CD8-positive, alpha-beta memory T cell (primary cell): ENCODE measurements at regions not wholly inside any gene's neighbourhood (a gene's known extent, or its start where the extent isn't known, plus 50 kb on each side); places are given as distances from the start of the nearest gene placed in this dataset.
A peak's percentile ranks its signal among the peaks of the same experiment; 100 is the strongest.
"Not testable (repeated sequence)": the region's sequence is repeated elsewhere in the genome, so short reads cannot be mapped to it uniquely, and the experiment has no call there.

Source experiments
- CTCF ChIA-PET: fragments of 350-600 bp; sonication (Branson Sonifier 250); formaldehyde crosslinking; loops from one replicate; lab custom pipeline; 2021; ENCODE audit warnings: antibody characterized with exemption; lab: Charles Lee
- POLR2A ChIA-PET: fragments of 350-600 bp; sonication (Branson Sonifier 250); formaldehyde crosslinking; loops from one replicate; lab custom pipeline; 2021; ENCODE audit warnings: antibody characterized with exemption; lab: Charles Lee
- DNase-seq, 5 donors: peaks; one replicate each; pipeline versions ENCODE4 v3.0.0 to v3.0.0-alpha.2; 2020 to 2022; ENCODE audit warnings: mixed read lengths in 1 of 5
- H3K27ac ChIP-seq: one replicate; pipeline ENCODE4 v1.7.0; 2013; ENCODE audit warnings: low read depth, mild to moderate bottlenecking, low read length, moderate library complexity
- H3K27me3 ChIP-seq: 2 replicates; pipeline ENCODE4 v1.7.0; 2013; ENCODE audit warnings: low read length, mild to moderate bottlenecking; ENCODE audit not compliant: insufficient read depth, poor library complexity, severe bottlenecking
- H3K36me3 ChIP-seq: 2 replicates; pipeline ENCODE4 v1.7.0; 2013; ENCODE audit warnings: mild to moderate bottlenecking, low read length, moderate library complexity; ENCODE audit not compliant: insufficient read depth
- H3K4me1 ChIP-seq: 2 replicates; pipeline ENCODE4 v1.7.0; 2013; ENCODE audit warnings: mild to moderate bottlenecking, low read length, moderate library complexity; ENCODE audit not compliant: insufficient read depth
- H3K4me3 ChIP-seq: 2 replicates; pipeline ENCODE4 v1.7.0; 2013; ENCODE audit warnings: mild to moderate bottlenecking, low read length
- H3K9me3 ChIP-seq: 2 replicates; pipeline ENCODE4 v1.7.0; 2013; ENCODE audit warnings: mild to moderate bottlenecking, low read length
- H3K27ac Mint-ChIP-seq, 8 donors: one replicate each; pipeline ENCODE4 v1.8.0; 2020 to 2021; ENCODE audit warnings: mixed read lengths in 8 of 8, mild to moderate bottlenecking in 6 of 8, inconsistent platforms in 3 of 8, moderate library complexity in 3 of 8
- H3K27me3 Mint-ChIP-seq, 2 donors: one replicate each; pipeline ENCODE4 v1.8.0; 2020 to 2021; ENCODE audit warnings: mixed read lengths in 2 of 2, mild to moderate bottlenecking in 1 of 2, moderate library complexity in 1 of 2
- H3K36me3 Mint-ChIP-seq, 3 donors: one replicate each; pipeline ENCODE4 v1.8.0; 2020 to 2021; ENCODE audit warnings: mixed read lengths in 3 of 3, inconsistent platforms in 1 of 3, mild to moderate bottlenecking in 1 of 3
- H3K4me1 Mint-ChIP-seq, 3 donors: one replicate each; pipeline ENCODE4 v1.8.0; 2020 to 2021; ENCODE audit warnings: mixed read lengths in 3 of 3, inconsistent platforms in 1 of 3, mild to moderate bottlenecking in 1 of 3
- H3K4me3 Mint-ChIP-seq, 7 donors: one replicate each; pipeline ENCODE4 v1.8.0; 2020 to 2021; ENCODE audit warnings: mixed read lengths in 7 of 7, mild to moderate bottlenecking in 6 of 7, moderate library complexity in 4 of 7, inconsistent platforms in 2 of 7
- H3K9me3 Mint-ChIP-seq, 5 donors: one replicate each; pipeline ENCODE4 v1.8.0; 2020 to 2022; ENCODE audit warnings: mixed read lengths in 5 of 5, mild to moderate bottlenecking in 3 of 5, moderate library complexity in 2 of 5, inconsistent platforms in 1 of 5

DNA sequence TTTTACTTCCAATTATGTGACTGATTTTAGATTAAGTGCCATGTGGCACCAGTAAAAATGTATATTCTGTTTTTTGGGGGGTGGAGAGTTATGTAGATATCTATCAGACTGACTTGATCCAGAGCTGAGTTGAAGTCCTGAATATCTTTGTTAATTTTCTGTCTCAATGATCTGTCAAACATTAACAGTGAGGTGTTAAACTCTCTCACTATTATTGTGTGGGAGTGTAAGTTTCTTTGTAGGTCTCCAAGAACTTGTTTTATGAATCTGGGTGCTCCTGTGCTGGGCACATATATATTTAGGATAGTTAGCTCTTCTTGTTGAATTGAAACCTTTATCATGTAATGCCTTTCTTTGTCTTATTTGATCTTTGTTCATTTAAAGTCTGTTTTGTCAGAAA, 276.5 kb upstream of the USP25 start:
- no peaks in the 10 kb centered on the region for H3K4me1 Mint-ChIP-seq
- no peak overlapping the region for H3K27ac ChIP-seq
- H3K36me3 Mint-ChIP-seq = peaks cover 0 to 6% (median under 1%) of the 10 kb centered on the region in 3 donors
- H3K9me3 ChIP-seq = no peaks in the 10 kb centered on the region
- DNase-seq = no peak
- H3K27ac Mint-ChIP-seq = no peak overlapping the region
- CTCF ChIA-PET = no interaction called here
- no peak overlapping the region for H3K4me3 Mint-ChIP-seq
- H3K27me3 ChIP-seq = no peaks in the 10 kb centered on the region
- H3K9me3 Mint-ChIP-seq = peaks cover under 1 to 7% (median 5%) of the 10 kb centered on the region in 5 donors
- POLR2A ChIA-PET = no interaction called here
- H3K36me3 ChIP-seq = no peaks in the 10 kb centered on the region
- no peak overlapping the region for H3K4me3 ChIP-seq
- H3K4me1 ChIP-seq = no peaks in the 10 kb centered on the region
- H3K27me3 Mint-ChIP-seq = no peaks in the 10 kb centered on the region

DNA sequence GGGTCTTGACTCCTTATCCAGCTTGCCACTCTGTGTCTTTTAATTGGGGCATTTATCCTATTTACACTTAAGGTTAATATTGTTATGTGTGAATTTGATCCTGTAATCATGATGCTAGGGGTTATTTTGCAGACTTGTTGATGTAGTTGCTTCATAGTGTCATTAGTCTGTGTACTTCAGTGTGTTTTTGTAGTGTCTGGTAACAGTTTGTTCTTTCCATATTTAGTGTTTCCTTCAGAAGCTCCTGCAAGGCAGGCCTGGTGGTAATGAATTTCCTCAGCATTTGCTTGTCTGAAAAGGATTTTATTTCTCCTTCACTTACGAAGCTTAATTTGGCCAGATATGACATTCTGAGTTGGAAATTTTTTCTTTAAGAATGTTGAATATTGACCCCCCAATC, 276.0 kb upstream of the USP25 start:
- CTCF ChIA-PET = not testable (repeated sequence)

DNA sequence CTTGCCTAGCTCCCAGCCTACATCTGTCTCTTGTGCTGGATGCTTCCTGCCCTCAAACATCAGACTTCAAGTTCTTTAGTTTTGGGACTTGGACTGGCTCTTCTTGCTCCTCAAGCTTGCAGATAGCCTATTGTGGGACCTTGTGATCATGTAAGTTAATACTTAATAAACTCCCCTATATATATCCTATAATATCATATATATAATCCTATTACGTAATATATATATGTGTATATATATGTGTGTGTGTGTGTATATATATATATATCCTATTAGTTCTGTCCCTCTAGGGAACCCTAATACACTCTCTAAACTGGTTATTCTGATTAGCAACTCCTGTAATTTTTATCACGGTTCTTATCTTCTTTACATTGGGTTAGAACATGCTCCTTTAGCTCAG, 274.9 kb upstream of the USP25 start:
- CTCF ChIA-PET, H3K9me3 ChIP-seq, H3K27me3 Mint-ChIP-seq, H3K27me3 ChIP-seq, H3K36me3 ChIP-seq, H3K36me3 Mint-ChIP-seq, POLR2A ChIA-PET, H3K27ac Mint-ChIP-seq, H3K4me1 ChIP-seq, H3K4me3 ChIP-seq, DNase-seq, H3K9me3 Mint-ChIP-seq, H3K4me1 Mint-ChIP-seq, H3K4me3 Mint-ChIP-seq, H3K27ac ChIP-seq: not testable (repeated sequence)

More for the DNA sequence above, 276.0 kb upstream of the USP25 start:
- H3K36me3 ChIP-seq, DNase-seq, H3K27me3 ChIP-seq, POLR2A ChIA-PET, H3K4me3 Mint-ChIP-seq, H3K9me3 Mint-ChIP-seq, H3K27me3 Mint-ChIP-seq, H3K9me3 ChIP-seq, H3K4me3 ChIP-seq, H3K36me3 Mint-ChIP-seq, H3K27ac ChIP-seq, H3K4me1 ChIP-seq, H3K4me1 Mint-ChIP-seq, H3K27ac Mint-ChIP-seq: not testable (repeated sequence)

DNA sequence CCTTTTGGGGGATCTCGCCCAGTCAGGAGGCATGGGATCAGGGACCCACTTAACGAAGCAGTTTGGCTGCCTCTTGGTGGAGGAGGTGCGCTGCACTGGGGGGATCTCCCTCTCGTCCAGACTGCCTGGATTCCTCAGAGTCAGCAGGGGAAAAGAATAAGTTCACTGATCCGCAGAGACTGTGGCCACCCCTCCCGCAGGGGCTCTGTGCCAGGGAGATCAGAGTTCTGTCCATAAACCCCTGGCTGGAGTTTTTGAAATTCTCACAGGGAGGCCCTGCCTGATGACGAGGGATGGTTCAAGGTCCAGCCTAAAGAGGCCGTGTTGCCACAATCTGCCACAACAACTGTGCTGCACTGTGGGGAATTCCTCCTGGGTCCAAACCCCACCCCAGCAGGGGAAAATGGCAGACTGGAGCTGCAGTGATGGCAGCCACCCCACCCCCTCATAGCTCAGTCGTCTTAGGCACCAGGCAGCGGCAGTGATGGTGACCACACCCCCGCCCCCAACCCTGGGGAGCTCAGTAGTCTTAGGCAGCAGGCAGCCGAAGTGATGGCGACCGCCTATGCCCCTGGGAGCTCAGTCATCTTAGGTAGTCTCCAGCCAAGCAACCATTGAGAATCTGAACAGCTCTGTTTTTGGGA, 273.8 kb upstream of the USP25 start:
- no peaks in the 10 kb centered on the region for H3K4me1 ChIP-seq
- ChIA-PET POLR2A (no interaction called here), CTCF (no interaction called here)
- no peaks in the 10 kb centered on the region for H3K36me3 ChIP-seq
- H3K4me3 Mint-ChIP-seq = no peak overlapping the region
- no peaks in the 10 kb centered on the region for H3K27me3 Mint-ChIP-seq
- H3K9me3 ChIP-seq = no peaks in the 10 kb centered on the region
- H3K27ac ChIP-seq = no peak overlapping the region
- peak overlapping the region in 1 of 8 donors; percentile 17 for H3K27ac Mint-ChIP-seq
- no peak overlapping the region for H3K4me3 ChIP-seq
- no peaks in the 10 kb centered on the region for H3K9me3 Mint-ChIP-seq
- no peaks in the 10 kb centered on the region for H3K36me3 Mint-ChIP-seq
- H3K4me1 Mint-ChIP-seq = no peaks in the 10 kb centered on the region
- no peaks in the 10 kb centered on the region for H3K27me3 ChIP-seq
- DNase-seq = no peak

DNA sequence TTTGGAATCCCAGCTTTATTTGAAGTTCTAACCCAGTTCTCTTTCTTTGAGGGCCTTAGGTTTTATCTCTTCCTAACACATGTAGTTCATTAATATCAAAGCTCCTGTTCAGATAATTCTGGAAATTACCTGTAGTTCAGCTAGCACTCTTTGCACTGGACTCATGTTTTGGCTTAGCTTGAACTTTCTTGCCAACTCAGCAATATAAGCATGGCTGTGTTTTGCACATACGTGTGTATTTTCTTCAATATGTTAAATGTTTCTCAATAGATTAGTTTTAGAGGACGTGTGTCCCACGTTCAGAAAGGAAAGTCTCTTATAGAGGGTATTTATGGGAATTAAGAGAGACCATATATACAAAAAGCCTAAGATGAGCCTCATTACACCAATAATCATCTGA, 271.8 kb upstream of the USP25 start:
- H3K27ac ChIP-seq = no peak overlapping the region
- H3K36me3 ChIP-seq = no peaks in the 10 kb centered on the region
- H3K27ac Mint-ChIP-seq = no peak overlapping the region
- no peaks in the 10 kb centered on the region for H3K27me3 ChIP-seq
- ChIA-PET POLR2A (no interaction called here), CTCF (no interaction called here)
- no peaks in the 10 kb centered on the region for H3K4me1 Mint-ChIP-seq
- no peaks in the 10 kb centered on the region for H3K36me3 Mint-ChIP-seq
- H3K4me1 ChIP-seq = no peaks in the 10 kb centered on the region
- no peak overlapping the region for H3K4me3 ChIP-seq
- no peaks in the 10 kb centered on the region for H3K9me3 Mint-ChIP-seq
- no peak overlapping the region for H3K4me3 Mint-ChIP-seq
- H3K9me3 ChIP-seq = no peaks in the 10 kb centered on the region
- peaks cover 0 to 12% of the 10 kb centered on the region in 2 donors for H3K27me3 Mint-ChIP-seq
- DNase-seq = no peak

DNA sequence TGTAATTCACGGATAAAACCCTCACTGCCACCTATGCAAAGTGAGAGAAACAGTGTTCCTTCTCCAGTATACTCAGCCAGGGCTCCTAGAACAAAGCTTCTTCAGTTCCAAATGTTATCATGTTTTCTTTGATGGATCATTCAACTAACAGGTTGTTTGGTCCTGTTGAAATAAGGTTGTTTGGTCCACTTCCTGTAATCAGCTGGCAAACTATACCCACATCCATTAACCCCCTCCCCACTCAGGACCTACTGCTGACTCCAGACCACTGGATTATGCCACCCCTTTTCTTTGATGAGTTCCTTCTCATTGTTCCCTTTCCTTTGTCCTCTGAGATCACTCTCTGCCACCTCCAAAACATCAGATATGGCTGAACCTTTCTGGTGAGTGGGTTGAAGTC, 267.7 kb upstream of the USP25 start:
- no peaks in the 10 kb centered on the region for H3K27me3 ChIP-seq
- no peaks in the 10 kb centered on the region for H3K36me3 ChIP-seq
- peaks cover 8 to 22% of the 10 kb centered on the region in 2 donors for H3K27me3 Mint-ChIP-seq
- no peak overlapping the region for H3K27ac ChIP-seq
- H3K9me3 Mint-ChIP-seq = peaks cover 0 to 2% (median 0%) of the 10 kb centered on the region in 5 donors
- H3K9me3 ChIP-seq = no peaks in the 10 kb centered on the region
- H3K4me1 Mint-ChIP-seq = no peaks in the 10 kb centered on the region
- no peak overlapping the region for H3K27ac Mint-ChIP-seq
- H3K4me3 ChIP-seq = no peak overlapping the region
- H3K36me3 Mint-ChIP-seq = no peaks in the 10 kb centered on the region
- ChIA-PET POLR2A (no interaction called here), CTCF (no interaction called here)
- no peaks in the 10 kb centered on the region for H3K4me1 ChIP-seq
- no peak for DNase-seq
- H3K4me3 Mint-ChIP-seq = no peak overlapping the region

DNA sequence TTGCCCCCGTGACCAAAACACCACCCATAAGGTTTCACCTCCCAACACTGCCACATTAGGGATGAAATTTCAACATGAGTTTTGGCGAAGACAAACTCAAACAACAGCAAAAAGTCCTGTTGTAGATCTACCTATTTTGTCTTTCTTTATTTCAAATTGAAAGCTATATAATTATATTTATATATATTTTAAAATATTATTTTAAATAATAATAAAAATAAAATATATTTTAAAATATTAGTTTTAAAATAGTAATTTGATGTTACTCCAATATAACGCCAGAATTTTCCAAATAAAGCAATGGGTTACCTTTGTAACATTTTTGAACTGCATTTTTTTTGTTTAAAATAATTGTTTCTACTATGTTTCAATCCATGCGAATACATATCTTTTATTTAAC, 263.5 kb upstream of the USP25 start:
- Histone ChIP-seq H3K9me3 (no peaks in the 10 kb centered on the region), H3K4me1 (no peaks in the 10 kb centered on the region), H3K27ac (no peak overlapping the region), H3K27me3 (no peaks in the 10 kb centered on the region), H3K36me3 (no peaks in the 10 kb centered on the region), H3K4me3 (no peak overlapping the region)
- no peak for DNase-seq
- Mint-ChIP-seq H3K9me3 (peaks cover 0 to 2% (median 0%) of the 10 kb centered on the region in 5 donors), H3K36me3 (no peaks in the 10 kb centered on the region), H3K27me3 (peaks cover 8 to 26% of the 10 kb centered on the region in 2 donors), H3K4me1 (no peaks in the 10 kb centered on the region), H3K27ac (peak overlapping the region in 1 of 8 donors; percentile 44), H3K4me3 (no peak overlapping the region)
- ChIA-PET CTCF (no interaction called here), POLR2A (no interaction called here)

DNA sequence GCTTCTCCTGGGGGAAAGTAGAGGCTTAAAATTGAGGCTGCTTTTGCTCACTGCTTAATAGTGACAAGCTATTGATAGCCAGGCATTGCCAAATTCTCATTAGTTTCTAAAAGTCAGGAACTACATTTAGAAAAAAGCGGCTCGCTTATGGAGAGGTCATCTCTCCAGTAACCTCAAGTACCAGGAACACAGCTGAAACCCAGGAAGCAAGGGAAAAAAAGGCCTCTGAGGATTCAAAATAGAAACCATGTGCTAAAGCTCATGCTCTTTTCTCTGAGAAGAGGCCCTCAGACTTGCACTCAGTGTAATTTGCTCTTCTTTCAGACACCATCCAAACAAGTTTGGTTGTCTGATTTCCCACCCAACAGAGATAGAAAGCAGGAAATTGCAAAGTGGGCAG, 261.4 kb upstream of the USP25 start:
- H3K9me3 ChIP-seq = no peaks in the 10 kb centered on the region
- no peak for DNase-seq
- ChIA-PET CTCF (no interaction called here), POLR2A (no interaction called here)
- Mint-ChIP-seq H3K27ac (no peak overlapping the region), H3K36me3 (peaks cover 0 to under 1% (median 0%) of the 10 kb centered on the region in 3 donors), H3K4me1 (no peaks in the 10 kb centered on the region), H3K4me3 (no peak overlapping the region), H3K9me3 (peaks cover 0 to 2% (median 0%) of the 10 kb centered on the region in 5 donors), H3K27me3 (peaks cover 5 to 22% of the 10 kb centered on the region in 2 donors)
- H3K4me1 ChIP-seq = no peaks in the 10 kb centered on the region
- no peaks in the 10 kb centered on the region for H3K27me3 ChIP-seq
- H3K27ac ChIP-seq = no peak overlapping the region
- H3K36me3 ChIP-seq = no peaks in the 10 kb centered on the region
- no peak overlapping the region for H3K4me3 ChIP-seq
